ENCODE measurements at regions not wholly inside any gene's neighbourhood (a gene's known extent, or its start where the extent isn't known, plus 50 kb on each side); places are given as distances from the start of the nearest gene placed in this dataset.

GRCh38 chr11:115887727-115888126 lies 383.5 kb upstream of the CADM1 start:
- DNase-seq (ENCODE audit: extremely low read depth, insufficient read length) = no peak
- no peaks in the 10 kb centered on the region for H3K27me3 ChIP-seq (replicated peaks; ENCODE audit: control insufficient read depth, insufficient read depth, low read length)
- no peak for TF ChIP-seq CTCF (IDR thresholded peaks at IDR 0.05; ENCODE audit: insufficient read depth, low read length, poor library complexity, severe bottlenecking)
- no peak overlapping the region for H3K4me3 ChIP-seq (replicated peaks; ENCODE audit: low read depth, low read length)
- H3K36me3 ChIP-seq (ENCODE audit: control insufficient read depth, insufficient read depth, low read length) = no peaks in the 10 kb centered on the region

- H3K4me3 ChIP-seq (replicated peaks; ENCODE audit: low read depth, low read length) = no peak overlapping the region
- no peak for DNase-seq (ENCODE audit: extremely low read depth, insufficient read length)
- H3K36me3 ChIP-seq (ENCODE audit: control insufficient read depth, insufficient read depth, low read length) = no peaks in the 10 kb centered on the region
- no peaks in the 10 kb centered on the region for H3K27me3 ChIP-seq (replicated peaks; ENCODE audit: control insufficient read depth, insufficient read depth, low read length)
- TF ChIP-seq CTCF (IDR thresholded peaks at IDR 0.05; ENCODE audit: insufficient read depth, low read length, poor library complexity, severe bottlenecking) = no peak
Measured at GRCh38 chr11:115887316-115887715, 383.1 kb upstream of the CADM1 start.

GRCh38 chr11:115886422-115886733 lies 382.2 kb upstream of the CADM1 start:
- TF ChIP-seq CTCF (IDR thresholded peaks at IDR 0.05; ENCODE audit: insufficient read depth, low read length, poor library complexity, severe bottlenecking) = no peak

GRCh38 chr11:115885535-115886421 lies 381.6 kb upstream of the CADM1 start:
- DNase-seq (ENCODE audit: extremely low read depth, insufficient read length) = no peak
- no peak for TF ChIP-seq CTCF (IDR thresholded peaks at IDR 0.05; ENCODE audit: insufficient read depth, low read length, poor library complexity, severe bottlenecking)
- H3K36me3 ChIP-seq (ENCODE audit: control insufficient read depth, insufficient read depth, low read length) = no peaks in the 10 kb centered on the region
- H3K27me3 ChIP-seq (replicated peaks; ENCODE audit: control insufficient read depth, insufficient read depth, low read length) = no peaks in the 10 kb centered on the region
- no peak overlapping the region for H3K4me3 ChIP-seq (replicated peaks; ENCODE audit: low read depth, low read length)

More at GRCh38 chr11:115886422-115886733, 382.2 kb upstream of the CADM1 start:
- Histone ChIP-seq H3K4me3 (replicated peaks; ENCODE audit: low read depth, low read length) (no peak overlapping the region), H3K36me3 (ENCODE audit: control insufficient read depth, insufficient read depth, low read length) (no peaks in the 10 kb centered on the region), H3K27me3 (replicated peaks; ENCODE audit: control insufficient read depth, insufficient read depth, low read length) (no peaks in the 10 kb centered on the region)
- DNase-seq (ENCODE audit: extremely low read depth, insufficient read length) = no peak

GRCh38 chr11:115884800-115885534 lies 380.8 kb upstream of the CADM1 start:
- H3K4me3 ChIP-seq (replicated peaks; ENCODE audit: low read depth, low read length) = no peak overlapping the region

More at GRCh38 chr11:115884800-115885534, 380.8 kb upstream of the CADM1 start:
- no peak for TF ChIP-seq CTCF (IDR thresholded peaks at IDR 0.05; ENCODE audit: insufficient read depth, low read length, poor library complexity, severe bottlenecking)
- Histone ChIP-seq H3K27me3 (replicated peaks; ENCODE audit: control insufficient read depth, insufficient read depth, low read length) (no peaks in the 10 kb centered on the region), H3K36me3 (ENCODE audit: control insufficient read depth, insufficient read depth, low read length) (no peaks in the 10 kb centered on the region)
- DNase-seq (ENCODE audit: extremely low read depth, insufficient read length) = no peak
